GM19452 (cell line): ENCODE measurements at regions not wholly inside any gene's neighbourhood (a gene's known extent, or its start where the extent isn't known, plus 50 kb on each side); places are given as distances from the start of the nearest gene placed in this dataset.

Source experiments
- ATAC-seq: cut with Tn5 transposase; IDR thresholded peaks from one replicate; pipeline ENCODE4 v1.9.1; 2021; ENCODE audit not compliant: unreplicated experiment

- ATAC-seq = no peak
Observed at GRCh38 chr13:86714495-86714894, 915.3 kb upstream of the SLITRK6 start.

DNA sequence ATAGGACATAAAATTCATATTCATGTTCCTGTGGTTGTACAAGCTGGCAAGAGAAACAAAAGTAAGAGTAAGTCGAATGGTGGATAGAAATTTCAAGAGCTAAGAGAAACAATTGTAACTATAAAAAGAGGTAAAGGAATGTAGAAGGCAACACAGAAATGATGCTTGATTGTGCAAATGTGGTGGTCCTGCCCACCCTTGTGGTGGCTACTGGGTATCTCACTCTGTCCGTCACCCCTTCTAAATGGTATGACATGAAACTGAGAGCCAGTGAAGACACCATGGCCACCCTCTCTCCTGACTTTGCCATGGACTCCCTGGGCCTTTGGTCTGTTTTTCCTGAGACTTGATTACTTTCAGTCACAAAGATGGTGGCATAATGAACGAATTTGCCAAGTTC is 925.9 kb upstream of the SLITRK6 start:
- no peak for ATAC-seq

DNA sequence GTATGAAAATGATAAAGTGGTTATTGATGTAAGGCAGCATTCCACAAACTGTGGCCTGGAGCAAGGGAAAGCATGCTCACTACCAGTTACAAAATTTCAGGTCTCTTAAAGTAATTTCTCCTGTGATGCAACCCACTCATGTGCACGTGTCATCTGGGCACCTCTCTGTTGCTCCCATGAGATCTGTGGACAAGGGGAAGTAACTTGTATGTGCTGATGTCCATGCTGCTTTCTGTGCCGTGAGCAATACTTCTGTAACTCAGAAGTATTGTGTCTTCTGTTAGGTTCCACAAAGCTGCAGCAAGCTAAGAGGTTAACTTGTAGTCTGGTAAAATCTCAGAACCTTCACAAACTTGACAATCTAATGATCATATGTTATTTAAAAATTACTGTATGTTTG is 930.0 kb upstream of the SLITRK6 start:
- no peak for ATAC-seq

- ATAC-seq = no peak
Observed at GRCh38 chr13:86731987-86732386, 932.8 kb upstream of the SLITRK6 start.

GRCh38 chr13:86737334-86737932 is 933.7 kb upstream of the SLITRK5 start:
- ATAC-seq = no peak

DNA sequence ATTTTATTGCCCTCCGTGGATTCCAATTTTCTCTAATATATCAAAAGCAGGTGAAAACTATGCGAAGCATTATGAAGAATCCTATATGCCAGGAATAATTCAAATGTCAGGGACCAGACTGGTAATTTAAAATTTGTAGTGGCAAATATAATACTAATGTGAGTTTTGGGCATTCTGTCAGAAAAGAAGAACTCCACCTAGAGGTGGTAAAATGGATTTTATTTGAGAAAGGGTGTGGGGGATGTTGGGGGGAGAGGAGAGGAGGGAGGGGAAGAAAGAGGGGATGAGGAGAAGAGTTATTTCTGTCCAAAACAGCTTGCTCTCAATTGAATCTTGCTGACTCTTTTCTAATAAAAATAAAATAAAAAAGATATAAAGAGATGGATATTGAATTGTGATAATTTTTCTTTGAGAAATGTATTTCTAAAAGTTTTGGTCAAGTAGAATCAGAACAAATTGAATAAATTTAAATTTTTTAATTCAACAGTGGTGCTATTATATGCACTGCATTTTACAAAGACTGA is 929.3 kb upstream of the SLITRK5 start:
- no peak for ATAC-seq

- no peak for ATAC-seq
Observed at GRCh38 chr13:86757236-86757978, 913.8 kb upstream of the SLITRK5 start.

DNA sequence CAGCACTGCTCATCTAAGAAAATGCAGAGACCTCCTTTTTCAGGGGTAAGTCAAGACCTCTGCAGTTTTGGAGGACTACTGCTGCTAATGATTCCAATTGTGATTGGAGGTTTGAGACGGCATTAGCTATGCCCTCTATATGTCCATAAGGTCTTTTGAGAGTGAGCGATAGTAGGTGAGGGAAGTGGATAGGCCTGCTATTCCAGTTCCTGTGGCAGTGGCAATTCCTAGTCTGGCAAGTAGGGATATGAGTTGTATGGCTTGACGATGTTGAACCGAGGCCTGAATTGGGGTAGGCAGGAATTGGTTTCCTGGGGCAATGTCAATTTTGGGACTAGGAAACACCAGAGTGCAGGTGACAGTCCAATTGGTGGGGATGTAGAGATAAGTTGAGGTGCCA is 913.1 kb upstream of the SLITRK5 start:
- no peak for ATAC-seq

DNA sequence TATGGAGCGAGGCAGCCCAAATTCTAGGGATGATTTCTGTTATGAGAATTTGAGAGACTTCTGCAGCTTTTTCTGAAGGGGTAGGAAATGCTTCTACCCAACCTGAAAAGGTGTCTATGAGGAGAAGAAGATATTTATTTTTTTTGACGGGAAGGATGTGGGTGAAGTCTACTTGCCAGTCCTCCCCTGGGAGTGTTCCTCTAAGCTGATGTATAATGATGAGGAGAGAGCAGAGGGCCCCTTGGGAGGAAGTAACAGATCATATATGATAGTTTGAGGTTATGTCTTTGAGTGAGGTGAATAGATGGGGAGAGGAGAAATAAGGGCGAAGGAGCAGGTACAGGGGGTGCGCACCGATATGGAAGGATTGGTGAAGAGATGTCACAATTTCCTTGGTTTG is 910.6 kb upstream of the SLITRK5 start:
- ATAC-seq = no peak

- no peak for ATAC-seq
Observed at GRCh38 chr13:86765462-86765861, 905.7 kb upstream of the SLITRK5 start.

DNA sequence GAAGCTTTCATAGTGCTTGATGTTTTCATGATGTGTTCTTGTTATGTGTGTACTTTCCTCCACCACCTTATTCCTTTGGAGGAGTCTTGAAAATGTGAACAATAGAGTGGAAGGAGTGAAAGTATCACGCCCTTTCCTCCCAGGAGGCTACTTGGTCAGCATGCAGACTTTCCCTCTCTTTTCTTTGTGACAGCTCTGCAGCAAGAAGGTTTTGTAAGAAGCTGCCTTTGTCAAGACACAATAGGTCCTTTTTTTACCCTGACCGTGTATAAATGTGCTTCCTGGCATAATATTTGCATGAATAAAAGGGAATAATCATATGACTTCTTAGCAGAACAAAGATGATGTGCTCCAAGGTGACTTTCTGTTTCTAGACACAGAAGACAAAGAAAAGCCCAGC is 882.6 kb upstream of the SLITRK5 start:
- no peak for ATAC-seq

- no peak for ATAC-seq
Observed at GRCh38 chr13:86792153-86792651, 879.0 kb upstream of the SLITRK5 start.

DNA sequence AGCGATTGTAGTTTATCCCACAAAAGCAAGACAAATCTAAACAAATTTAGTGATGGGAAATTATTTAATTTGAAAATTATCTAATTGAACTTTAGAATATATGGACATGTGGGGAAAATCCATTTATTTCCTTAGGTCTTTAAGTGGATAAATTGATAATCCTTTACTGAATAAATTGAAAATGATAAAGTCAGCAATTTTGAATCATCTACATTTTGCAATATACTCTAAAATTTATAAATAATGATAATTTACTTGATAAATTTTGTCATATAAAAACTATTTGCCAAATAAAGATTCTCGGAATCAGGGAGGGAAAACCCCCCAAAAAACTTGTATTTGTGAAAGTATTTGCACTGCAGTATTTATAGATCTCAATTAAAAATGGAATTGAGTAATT is 875.3 kb upstream of the SLITRK5 start:
- no peak for ATAC-seq

GRCh38 chr13:86810361-86810760 is 860.8 kb upstream of the SLITRK5 start:
- no peak for ATAC-seq

DNA sequence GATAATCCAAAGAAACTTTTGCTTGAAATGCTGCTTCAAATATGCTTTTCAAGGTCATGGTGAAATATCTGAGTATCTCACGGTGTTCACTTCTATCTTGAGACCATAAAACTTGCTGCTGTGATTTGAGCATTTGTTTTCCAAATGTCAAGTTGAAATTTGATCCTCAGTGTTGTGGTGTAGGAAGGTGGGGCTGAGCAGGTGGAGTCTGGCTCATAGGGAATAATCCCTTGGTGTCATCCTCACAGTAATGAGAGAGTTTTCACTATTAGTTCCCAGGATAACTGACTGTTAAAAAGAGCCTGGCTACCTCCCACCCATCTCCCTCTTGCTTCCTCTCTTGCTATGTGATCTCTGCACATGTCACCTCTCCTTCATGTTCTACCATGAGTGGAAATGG is 858.0 kb upstream of the SLITRK5 start:
- no peak for ATAC-seq

GRCh38 chr13:86825410-86825809 is 845.8 kb upstream of the SLITRK5 start:
- ATAC-seq = no peak

- no peak for ATAC-seq
Observed at GRCh38 chr13:86826232-86826631, 844.9 kb upstream of the SLITRK5 start.

GRCh38 chr13:86830046-86830445 is 841.1 kb upstream of the SLITRK5 start:
- ATAC-seq = no peak

DNA sequence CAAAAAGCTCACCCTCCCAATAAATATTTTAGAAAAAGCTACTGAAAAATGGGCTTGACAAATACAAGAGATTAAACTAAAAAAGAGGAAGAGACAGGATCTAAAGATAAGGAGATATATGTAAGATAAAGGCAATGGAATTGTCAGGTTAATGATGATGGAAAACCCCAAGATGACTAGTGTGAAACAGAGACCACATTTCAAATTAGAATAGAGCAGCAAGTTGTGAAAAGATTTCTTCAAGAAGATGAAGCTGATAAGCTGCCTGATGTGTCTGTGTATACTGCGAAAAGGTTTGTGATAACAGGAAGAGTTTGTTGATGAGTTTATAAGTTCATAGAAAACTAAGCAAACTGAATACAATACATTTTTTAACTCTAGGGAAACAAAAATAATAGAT is 840.1 kb upstream of the SLITRK5 start:
- no peak for ATAC-seq

GRCh38 chr13:86838411-86839120 is 832.6 kb upstream of the SLITRK5 start:
- no peak for ATAC-seq

DNA sequence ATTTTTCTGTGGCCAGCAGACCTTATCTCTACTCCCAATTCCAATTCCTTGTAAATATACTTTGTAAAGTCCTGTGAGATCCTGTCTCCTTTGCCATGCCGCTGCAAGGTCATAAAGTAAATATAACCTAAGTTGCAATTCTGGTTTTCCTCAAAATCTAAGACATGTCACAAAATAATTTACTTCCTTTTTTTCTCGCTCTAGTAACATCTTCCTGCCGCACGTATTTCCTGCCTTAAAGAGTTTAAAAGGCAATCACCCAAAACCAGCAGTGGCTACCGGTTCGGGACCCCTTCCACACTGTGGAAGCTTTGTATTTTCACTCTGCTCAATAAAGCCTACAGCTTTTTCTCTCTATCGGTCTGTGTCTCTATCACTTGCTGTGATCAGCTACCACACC is 832.0 kb upstream of the SLITRK5 start:
- no peak for ATAC-seq
